AG04449 (cell line): ENCODE measurements at regions not wholly inside any gene's neighbourhood (a gene's known extent, or its start where the extent isn't known, plus 50 kb on each side); places are given as distances from the start of the nearest gene placed in this dataset.
A peak's percentile ranks its signal among the peaks of the same experiment; 100 is the strongest.

ENCODE experiments used
- CTCF ChIA-PET: fragments of 350-600 bp; formaldehyde crosslinking; extraction: SDS; loops from one replicate; lab custom pipeline; 2021; ENCODE audit warnings: antibody characterized with exemption; lab: Yijun Ruan, JAX
- POLR2A ChIA-PET: fragments of 400-600, 350-600 bp; formaldehyde crosslinking; extraction: SDS; loops from one replicate; lab custom pipeline; 2020; ENCODE audit warnings: antibody characterized with exemption, inconsistent platforms; lab: Yijun Ruan, JAX
- DNase-seq: peaks from one replicate; pipeline ENCODE4 v3.0.0-alpha.2; 2010; ENCODE audit warnings: low read depth, low spot score
- H3K4me3 ChIP-seq: 2 replicates; pipeline ENCODE4 v1.5.1; 2011; ENCODE audit warnings: low read depth, mild to moderate bottlenecking, control low read depth, low read length
- CTCF ChIP-seq: IDR thresholded peaks from one replicate; pipeline ENCODE4 v1.5.1; 2011; ENCODE audit warnings: mild to moderate bottlenecking, moderate library complexity, low read length, control low read depth, inconsistent platforms; ENCODE audit not compliant: insufficient read depth; ENCODE audit errors: missing control alignments

GRCh38 chr13:99819967-99820366, 151.6 kb downstream of the ZIC5 start:
- H3K4me3 ChIP-seq = no peak overlapping the region
- TF ChIP-seq CTCF = no peak
- ChIA-PET CTCF (no interaction called here), POLR2A (no interaction called here)
- no peak for DNase-seq

- POLR2A ChIA-PET = no interaction called here
Observed at GRCh38 chr13:99816321-99816720, 155.2 kb downstream of the ZIC5 start.

GRCh38 chr13:99813336-99814095, 158.1 kb downstream of the ZIC5 start:
- ChIA-PET POLR2A (no interaction called here), CTCF (no interaction called here)
- TF ChIP-seq CTCF = no peak
- H3K4me3 ChIP-seq = no peak overlapping the region
- DNase-seq = no peak

More at GRCh38 chr13:99816321-99816720, 155.2 kb downstream of the ZIC5 start:
- TF ChIP-seq CTCF = no peak
- CTCF ChIA-PET = no interaction called here
- no peak for DNase-seq
- no peak overlapping the region for H3K4me3 ChIP-seq

GRCh38 chr13:99812625-99813024, 158.9 kb downstream of the ZIC5 start:
- no peak for TF ChIP-seq CTCF
- CTCF ChIA-PET = no interaction called here

GRCh38 chr13:99811067-99811700, 160.4 kb downstream of the ZIC5 start:
- TF ChIP-seq CTCF = no peak
- CTCF ChIA-PET = no interaction called here
- H3K4me3 ChIP-seq = no peak overlapping the region
- no peak for DNase-seq
- POLR2A ChIA-PET = no interaction called here

More at GRCh38 chr13:99812625-99813024, 158.9 kb downstream of the ZIC5 start:
- peak; percentile 21 for DNase-seq
- POLR2A ChIA-PET = no interaction called here
- H3K4me3 ChIP-seq = no peak overlapping the region

- POLR2A ChIA-PET = no interaction called here
- no peak for TF ChIP-seq CTCF
- H3K4me3 ChIP-seq = no peak overlapping the region
- no peak for DNase-seq
- CTCF ChIA-PET = no interaction called here
Observed at GRCh38 chr13:99809926-99810325, 161.6 kb downstream of the ZIC5 start.
